Panc1 (cell line): ENCODE measurements at regions not wholly inside any gene's neighbourhood (a gene's known extent, or its start where the extent isn't known, plus 50 kb on each side); places are given as distances from the start of the nearest gene placed in this dataset.

Source experiments
- POLR2AphosphoS5 ChIP-seq: IDR thresholded peaks from 2 replicates; pipeline ENCODE4 v1.6.1; 2012; ENCODE audit warnings: mild to moderate bottlenecking, low read depth, low read length, moderate library complexity
- REST ChIP-seq, 2 experiments: IDR thresholded peaks; 2 replicates each; pipeline ENCODE4 v1.6.1; 2011 to 2012; ENCODE audit warnings: low read depth in 2 of 2, control low read depth in 1 of 2, low read length in 1 of 2, mild to moderate bottlenecking in 1 of 2, moderate library complexity in 1 of 2; ENCODE audit not compliant: insufficient read depth in 1 of 2
- TF ChIP-seq, protein P1 (sequence below): fragments of 450-650 bp; IDR thresholded peaks from 2 replicates; pipeline ENCODE4 v1.5.1; 2017; ENCODE audit warnings: mild to moderate bottlenecking

- TF ChIP-seq, protein P1, sequence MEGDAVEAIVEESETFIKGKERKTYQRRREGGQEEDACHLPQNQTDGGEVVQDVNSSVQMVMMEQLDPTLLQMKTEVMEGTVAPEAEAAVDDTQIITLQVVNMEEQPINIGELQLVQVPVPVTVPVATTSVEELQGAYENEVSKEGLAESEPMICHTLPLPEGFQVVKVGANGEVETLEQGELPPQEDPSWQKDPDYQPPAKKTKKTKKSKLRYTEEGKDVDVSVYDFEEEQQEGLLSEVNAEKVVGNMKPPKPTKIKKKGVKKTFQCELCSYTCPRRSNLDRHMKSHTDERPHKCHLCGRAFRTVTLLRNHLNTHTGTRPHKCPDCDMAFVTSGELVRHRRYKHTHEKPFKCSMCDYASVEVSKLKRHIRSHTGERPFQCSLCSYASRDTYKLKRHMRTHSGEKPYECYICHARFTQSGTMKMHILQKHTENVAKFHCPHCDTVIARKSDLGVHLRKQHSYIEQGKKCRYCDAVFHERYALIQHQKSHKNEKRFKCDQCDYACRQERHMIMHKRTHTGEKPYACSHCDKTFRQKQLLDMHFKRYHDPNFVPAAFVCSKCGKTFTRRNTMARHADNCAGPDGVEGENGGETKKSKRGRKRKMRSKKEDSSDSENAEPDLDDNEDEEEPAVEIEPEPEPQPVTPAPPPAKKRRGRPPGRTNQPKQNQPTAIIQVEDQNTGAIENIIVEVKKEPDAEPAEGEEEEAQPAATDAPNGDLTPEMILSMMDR: no peak
- no peak for TF ChIP-seq POLR2AphosphoS5
- TF ChIP-seq REST (IDR thresholded peaks at IDR 0.05; ENCODE audit: insufficient read depth in 1 of 2, low read depth in 2 of 2, low read length in 1 of 2): no peak
These were observed 137.2 kb downstream of the LRIG2 start for GRCh38 chr1:113210248-113210647.
